HG03039 (cell line): ENCODE measurements at regions not wholly inside any gene's neighbourhood (a gene's known extent, or its start where the extent isn't known, plus 50 kb on each side); places are given as distances from the start of the nearest gene placed in this dataset.

Experiments
- ATAC-seq: cut with Tn5 transposase; IDR thresholded peaks from one replicate; pipeline ENCODE4 v1.9.1; 2021; ENCODE audit warnings: mild to moderate bottlenecking, moderate library complexity; ENCODE audit not compliant: unreplicated experiment

DNA sequence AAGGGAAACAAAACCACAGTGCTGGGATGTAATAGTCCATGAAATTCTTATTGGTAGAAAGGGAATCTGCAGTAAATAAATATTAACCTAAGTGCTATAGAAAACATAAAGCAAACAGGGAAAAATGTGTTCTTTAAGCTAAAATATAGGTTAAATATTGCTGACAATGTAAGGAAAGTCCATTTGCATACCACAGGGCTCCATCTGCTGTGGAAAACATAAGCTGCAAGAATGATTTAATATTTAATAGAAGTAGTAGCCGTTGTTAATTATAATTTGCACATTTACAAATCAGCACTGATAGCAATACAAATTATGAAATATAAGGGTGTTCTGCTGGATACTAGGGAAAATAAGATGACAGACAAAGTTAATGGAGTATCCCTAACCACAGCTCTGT, 444.9 kb upstream of the PKN2 start:
- ATAC-seq, result no peak

DNA sequence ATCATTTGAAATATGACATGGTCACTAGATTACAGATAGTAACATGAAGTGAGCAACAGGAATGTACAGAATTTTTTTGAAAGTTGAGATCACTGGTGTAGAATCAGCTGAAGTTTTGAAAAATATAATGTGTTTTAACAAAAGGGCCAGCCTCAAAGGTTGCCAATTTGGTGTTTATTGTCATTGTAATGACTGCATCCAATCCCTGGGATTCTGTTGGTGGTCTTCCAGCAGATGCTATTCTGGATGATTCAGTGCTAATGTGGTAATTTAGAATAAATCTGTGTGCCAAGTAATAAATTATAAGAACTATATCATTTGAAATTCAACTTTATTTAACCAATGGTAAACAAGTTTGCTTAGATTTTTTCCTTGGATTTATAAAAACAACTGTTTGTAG, 436.4 kb upstream of the PKN2 start:
- ATAC-seq, result no peak

DNA sequence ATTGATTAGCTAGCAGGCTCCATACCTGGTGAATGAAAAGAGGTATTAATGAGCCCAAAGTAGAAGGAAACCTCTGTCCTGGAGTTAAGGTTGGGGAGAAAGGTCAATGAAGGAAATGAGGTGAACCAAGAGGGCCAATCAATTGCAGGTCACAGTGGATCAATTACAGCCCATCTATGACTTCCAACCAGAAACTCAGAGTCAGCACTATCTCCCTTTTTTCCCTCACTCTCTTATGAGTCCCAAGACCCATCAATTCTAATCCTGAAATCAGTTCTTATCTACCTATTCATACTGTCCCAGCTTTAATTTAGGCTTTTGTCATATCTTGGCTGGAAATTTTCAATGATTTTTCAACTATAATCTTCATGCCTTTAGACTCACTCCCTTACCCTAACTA, 433.2 kb upstream of the PKN2 start:
- no peak for ATAC-seq

DNA sequence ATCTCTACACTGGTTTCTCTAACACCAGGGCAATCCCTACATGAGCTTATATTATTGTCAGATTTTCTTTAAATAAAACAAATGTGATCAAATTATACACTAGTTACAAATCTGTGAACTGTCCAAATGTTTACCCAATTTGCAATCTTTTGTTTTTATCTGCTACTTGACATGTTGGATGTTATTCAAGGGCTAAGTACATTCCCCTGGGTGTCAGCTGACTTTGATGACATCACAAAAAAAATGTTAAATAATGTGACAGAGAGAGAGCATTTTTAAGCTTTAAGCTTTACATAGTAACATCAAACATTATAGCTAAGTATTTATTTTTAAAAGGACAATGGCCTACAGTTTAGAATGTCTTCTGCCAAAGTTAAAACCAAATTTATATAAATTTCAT, 431.3 kb upstream of the PKN2 start:
- no peak for ATAC-seq

DNA sequence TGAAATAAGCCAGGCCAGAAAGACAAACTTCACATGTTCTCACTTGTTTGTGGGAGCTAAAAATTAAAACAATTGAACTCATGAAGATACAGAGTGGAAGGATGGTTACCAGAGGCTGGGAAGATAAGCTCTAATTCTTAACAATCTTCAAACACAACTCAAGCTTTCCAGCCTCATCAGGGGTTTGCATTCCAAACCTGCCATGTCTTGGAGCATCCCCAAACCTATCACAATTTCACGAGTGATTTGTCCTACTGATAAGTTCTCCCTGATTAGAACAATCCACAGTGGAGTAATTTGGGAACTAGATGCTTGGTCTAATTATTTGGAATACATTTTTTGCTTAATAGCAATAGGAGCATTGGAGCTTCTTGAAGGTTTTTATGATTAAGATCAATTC, 418.5 kb upstream of the PKN2 start:
- ATAC-seq, result no peak

DNA sequence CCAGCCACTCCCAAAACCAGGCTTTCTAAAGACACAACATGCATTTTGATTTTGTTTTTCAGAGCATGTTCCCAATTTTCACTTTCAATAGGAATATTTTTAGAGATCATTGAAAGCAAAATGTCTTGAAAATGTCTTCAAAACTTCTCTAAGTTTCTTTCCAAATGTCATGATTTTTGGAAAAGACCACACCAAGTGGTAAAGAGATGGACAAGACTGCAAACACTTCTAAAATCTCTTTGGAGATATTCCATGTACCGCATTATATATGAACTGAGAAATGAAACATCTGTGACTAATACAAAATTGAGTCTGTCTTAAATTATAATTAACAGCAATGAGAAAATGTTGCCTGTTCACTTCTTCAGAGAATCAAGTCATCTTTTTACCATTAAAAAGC, 418.0 kb upstream of the PKN2 start:
- ATAC-seq, result no peak

DNA sequence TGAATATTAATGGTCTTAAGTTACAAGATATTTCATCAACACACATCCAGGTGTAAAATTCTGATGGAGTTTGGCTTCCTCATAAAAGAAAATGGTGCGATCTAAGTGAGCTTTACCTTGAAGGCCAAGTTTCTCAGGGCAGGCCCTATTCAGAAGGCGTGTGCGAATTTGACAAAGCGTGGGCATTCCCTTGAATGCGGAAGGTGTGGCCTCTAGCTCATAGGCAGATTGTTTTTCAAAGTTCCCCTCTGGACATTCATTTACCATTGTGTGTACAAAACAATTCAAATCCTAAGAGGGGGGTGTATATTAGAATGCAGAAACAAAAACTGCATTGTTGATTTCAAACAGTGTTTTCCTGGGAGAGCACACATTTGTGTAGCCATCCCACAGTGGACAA, 411.9 kb upstream of the PKN2 start:
- no peak for ATAC-seq

DNA sequence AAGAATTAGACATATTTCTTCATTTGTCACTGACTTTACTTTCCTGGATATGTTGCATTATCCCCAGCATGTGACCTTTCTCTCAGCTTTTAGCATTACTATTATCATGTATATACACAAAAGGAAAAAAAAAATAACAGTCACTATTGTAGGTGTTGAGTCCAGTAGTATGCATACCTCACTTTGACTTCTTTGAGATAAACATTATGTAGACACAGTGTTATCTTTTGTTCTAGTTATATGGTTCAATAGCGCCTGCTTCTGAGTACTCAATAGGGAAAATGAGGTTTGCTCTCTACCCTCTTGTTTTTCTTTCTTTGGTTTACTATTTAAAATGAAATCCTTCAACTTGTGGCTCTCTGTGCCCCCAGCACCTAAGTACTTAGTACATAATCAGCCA, 409.6 kb upstream of the PKN2 start:
- no peak for ATAC-seq

DNA sequence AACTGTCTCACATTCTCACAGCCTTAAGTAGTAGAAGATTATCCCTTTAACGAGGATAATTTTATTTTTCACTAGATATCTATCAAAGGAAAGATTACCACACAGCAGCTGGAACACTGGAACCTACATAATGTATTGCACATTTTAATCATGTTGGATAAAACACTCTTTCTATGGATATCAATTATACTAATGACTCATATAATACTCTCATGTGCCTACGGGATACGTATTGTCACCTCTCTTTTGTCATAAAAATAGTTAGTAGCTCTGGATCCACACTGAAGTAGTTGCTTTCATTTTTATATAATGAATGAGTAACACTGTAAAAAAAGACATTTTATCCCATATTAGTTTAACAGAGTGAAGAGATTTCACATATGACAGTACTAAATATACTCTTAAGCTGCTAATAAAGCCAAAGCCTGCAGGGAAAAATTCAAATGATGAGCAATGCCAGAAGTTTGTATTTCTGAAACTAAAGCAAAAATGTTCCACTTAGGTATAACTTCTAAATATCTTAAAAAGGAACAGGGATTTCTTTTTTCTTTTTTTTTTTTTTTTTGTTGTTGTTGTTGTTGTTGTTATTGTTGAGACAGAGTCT, 408.7 kb upstream of the PKN2 start:
- no peak for ATAC-seq

DNA sequence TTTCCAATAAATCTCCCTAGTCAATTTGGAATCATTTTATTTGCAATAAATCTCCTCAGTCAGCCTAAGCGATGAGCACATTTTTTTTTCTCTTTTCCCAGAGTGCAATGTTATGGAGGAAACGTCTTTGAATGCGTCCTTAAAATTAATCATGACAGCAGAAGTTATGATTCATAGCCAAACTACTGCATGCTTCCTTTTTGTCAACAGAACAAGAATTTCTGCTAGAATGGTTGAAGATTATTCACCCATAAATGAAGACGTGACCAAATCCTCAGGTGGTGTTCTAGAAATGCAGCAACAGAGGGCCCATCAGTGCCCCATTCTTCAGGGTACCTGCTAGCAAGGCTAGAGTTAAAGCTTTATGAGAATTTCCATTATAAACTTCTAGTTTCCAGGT, 407.9 kb upstream of the PKN2 start:
- ATAC-seq, result no peak

DNA sequence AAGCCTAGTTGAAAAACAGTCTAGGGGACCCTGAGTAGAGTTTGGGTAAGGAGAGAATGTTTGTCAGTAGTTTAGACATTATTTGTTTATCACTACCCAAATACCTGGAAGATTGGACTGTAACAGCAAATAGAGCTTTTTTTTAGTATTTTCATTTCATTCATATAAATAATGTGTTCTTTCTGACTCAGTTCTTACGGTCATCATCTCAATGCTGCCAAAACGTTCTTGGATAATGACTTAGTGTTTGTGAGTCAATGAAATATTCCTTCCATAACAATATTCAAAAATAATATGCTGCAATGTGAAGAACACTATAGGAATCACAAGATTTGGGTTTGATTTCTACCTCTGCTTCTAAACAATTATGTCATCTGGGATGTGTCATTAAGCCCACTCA, 400.0 kb upstream of the PKN2 start:
- ATAC-seq, result no peak

DNA sequence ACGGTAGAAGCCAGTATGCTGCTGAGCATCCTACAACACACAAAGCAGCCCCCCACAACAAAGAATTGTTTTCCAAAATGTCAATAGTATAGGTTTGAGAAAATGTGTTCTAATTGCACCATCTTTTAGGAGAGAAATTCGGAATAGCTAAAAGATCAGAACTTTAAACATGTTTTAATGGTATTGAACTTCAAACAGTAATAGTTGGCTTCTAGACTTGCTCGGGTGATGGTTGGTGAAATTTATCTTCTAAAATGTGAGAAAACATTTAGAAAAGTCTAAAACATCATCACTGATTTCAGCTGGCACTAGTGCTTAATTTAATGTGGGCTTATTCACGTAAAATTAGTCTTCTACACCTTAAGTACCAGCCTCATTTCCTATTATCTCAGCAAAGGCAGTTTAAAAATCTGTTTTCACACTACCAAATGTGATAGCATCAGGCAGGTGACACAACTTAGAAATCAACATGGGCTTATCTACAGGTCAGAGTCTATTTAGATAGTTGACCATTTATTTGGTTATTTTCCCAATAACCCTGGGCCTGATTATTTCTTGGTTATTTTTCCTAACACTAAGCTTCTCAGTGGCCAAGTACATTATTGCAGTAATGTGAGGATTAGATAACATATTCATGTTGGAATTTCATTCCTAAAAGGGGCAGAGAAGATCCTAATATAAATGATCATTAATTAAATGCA, 399.3 kb upstream of the PKN2 start:
- no peak for ATAC-seq

DNA sequence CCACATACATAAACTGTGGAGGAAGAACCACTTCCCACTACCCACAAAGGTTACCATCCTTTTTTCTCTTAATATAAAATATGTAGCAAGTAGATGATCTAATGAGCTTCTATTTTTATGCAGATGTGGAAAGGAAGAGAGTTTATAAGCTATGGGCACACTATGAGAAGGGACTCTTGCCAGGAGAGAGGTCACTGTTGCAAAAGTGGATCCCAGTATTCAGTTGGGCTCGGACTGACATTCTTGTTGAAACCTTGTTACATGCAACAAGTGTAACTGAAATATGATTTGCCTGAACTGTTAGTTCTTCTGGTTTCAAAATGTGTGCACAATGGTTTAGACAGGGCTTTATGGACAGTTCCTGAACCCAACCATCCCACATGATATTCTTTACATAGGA, 397.4 kb upstream of the PKN2 start:
- no peak for ATAC-seq

DNA sequence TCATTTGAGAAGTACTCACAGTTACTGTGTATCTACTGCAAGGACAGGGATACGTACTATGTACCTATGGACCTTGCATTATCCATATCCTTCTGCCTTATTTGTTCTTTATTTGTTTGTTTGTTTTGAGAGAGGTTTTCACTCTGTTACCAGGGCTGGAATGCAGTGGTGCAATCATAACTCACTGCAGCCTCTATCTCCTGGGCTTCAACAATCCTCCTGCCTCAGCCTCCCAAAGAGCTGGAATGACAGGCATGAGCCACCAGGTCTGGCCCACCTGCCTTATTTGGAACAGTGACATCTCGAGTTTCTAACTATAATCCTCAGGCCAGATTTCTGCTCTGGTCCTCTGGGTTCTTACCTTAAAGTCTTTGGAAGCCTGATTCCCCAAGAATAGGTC, 395.5 kb upstream of the PKN2 start:
- no peak for ATAC-seq

DNA sequence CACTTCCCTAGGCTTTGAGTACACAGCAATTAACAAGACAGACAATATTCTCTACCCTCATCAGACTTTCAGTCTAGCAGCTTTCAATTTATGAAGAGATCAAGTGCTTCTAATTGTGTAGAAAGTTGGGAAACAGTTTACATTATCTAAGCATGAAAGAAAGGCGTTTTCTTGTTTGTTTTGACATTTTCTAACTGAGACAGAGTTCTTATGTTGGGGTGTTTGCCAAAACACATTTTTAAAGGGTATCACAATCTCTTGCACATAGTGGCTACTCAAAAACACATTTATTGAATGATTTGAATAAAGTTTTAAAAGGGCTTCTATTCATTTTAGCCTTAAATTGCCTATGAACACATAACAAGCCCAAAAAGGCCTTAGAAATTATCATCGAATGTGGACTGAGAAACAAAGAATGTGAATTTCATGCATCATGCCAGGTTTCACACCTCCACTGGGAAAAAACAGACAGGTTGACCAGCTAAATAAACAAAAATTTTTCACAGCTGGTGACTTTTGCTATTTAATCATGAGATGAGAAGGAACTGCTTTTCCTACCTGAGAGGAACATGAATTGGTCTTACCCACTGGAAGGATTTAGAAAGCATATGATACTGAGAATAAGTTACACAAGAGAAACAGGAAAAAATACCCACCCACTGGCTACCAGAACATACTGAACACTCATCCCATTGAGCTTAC, 394.5 kb upstream of the PKN2 start:
- no peak for ATAC-seq

DNA sequence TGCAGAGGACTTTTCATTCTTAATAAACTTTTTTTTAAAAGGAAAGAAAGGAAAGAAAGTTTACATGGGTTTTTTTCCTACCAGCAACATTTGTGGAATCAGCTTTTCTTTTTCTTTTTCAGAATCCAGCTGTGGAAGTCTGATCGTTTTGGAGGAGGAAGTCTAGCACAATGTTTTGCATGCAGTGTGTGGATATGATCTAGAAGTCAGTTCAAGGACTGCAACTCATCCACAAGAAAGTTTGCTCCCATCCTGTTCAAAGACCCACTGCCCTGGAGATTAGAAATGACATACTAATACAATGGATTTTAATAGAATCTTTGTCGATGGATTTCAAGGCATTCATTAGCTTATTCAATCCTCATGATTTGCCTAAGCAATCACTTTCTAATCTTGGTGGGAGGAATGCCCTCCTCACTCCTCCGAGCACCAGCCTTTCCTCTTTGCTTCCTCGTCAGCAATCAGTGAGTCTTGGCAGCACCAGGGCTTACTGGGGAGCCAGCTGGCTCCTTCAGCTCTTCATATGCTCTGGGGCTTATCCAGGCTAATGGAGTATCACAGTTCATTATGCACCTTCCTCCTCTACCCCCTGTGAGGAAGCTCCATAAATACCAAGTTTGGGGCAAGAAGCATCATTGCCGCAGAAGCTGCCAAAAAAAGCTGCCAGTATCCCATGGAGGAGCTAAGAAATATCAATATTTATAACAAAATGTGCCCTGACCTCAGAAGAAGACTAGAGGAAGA, 392.3 kb upstream of the PKN2 start:
- ATAC-seq, result no peak

DNA sequence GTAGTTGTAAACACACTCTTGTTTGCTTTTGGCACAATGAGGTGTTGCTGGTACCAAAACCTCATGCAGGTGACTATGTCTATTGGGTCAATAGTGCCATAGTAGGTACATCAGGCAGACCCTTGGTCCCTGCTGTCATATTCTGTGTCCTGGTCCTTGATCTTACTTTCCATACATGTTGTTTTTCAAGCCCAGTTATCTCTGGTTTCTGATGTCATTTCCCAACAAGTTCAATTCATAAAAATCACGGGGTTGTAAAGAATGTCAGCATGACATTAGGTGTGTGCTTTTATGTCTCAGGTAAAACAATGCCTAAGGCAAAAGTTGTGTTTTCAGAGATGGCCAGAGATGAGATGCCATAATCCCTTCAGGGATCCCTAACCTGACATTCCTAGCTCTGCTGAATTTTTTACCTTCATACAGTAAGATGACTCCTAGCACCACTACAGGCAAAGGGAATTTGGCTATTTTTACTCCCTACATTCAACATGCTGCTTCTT, 390.3 kb upstream of the PKN2 start:
- ATAC-seq, result no peak

DNA sequence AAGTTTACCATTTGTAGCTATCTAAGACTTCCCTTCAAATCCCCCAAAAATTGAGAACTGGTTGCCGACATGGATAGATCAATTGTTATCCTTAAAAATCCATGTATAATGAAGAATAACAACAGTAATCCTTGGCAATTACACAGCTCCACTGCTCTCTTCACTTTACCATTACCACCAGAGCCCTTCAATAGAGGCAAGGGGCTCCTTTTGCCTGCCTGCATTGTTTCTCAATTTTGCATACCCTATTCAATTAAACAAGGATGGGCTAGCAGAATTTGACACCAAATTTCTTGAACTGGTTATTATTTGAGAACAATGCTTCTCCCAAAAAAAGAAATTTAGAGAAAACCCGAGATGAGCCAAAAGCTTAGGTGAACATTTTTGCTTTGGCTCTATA, 387.8 kb upstream of the PKN2 start:
- ATAC-seq, result no peak

DNA sequence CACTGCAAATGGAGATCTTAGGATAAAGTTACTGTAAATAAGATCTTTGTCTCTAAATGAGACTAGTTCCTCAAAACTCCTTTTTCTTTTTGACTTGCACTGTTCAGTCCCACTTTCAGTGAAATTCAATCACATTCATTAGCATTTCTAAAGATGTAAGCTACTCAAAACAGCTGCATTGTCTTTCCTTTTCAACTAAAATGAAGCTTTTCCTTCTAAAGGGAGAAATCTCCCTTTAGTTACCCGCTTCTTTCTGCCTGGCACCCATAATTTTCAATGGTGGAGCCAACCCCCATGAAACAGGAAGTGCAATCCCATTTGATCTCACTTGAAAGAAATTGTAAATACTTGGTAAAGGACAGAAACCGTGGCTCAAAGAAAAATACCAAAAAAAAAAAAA, 387.4 kb upstream of the PKN2 start:
- ATAC-seq, result no peak

DNA sequence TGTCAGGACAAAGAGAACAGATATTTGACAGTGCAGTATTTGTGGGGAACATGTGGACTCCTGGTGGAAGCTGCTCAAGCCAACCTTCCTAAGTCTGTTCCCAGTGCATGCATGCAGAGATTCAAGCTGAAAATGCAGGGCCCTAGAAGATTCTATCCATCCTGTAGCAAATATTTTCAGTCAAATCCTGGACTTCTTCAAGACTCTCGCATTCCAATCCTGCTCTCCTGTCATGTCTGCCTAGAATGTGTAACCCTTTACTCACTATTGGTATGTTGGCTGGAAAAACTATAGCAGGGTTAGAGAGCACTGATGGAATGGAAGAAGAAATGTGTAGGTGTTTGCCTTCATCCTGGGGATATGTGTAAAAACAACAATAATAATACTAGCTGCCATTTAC, 385.6 kb upstream of the PKN2 start:
- no peak for ATAC-seq

DNA sequence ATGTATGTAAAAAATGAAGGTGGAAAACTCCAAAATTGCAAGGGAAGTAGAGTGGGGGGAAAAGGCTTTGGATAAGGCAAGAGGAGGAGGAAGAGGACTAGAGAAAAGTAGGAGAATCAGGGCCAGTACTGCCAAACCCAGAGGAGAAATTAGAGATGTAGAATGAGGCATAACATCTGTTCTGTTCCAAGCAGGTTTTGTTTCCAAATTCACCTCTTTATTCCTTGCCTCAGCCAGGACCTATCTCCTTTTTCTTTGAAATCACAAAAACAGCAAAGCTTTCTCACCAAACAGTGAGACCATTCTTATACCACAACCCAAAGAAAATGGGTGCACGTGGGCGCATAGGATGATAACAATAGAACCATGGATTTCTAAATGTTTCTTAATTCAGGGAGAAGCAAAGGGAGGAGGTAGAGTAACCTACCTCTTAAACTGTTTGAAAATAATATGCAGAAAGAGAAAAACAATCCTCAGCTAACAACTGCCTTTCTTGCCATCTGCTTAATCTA, 383.3 kb upstream of the PKN2 start:
- ATAC-seq, result no peak
